SU-DHL-6 (cell line): ENCODE measurements at regions not wholly inside any gene's neighbourhood (a gene's known extent, or its start where the extent isn't known, plus 50 kb on each side); places are given as distances from the start of the nearest gene placed in this dataset.

Source experiments
- H2AFZ ChIP-seq: fragments of 200-600 bp; sonication (generic); 2 replicates; pipeline ENCODE4 v1.6.1; 2014; ENCODE audit warnings: low read depth, mild to moderate bottlenecking, moderate library complexity, mixed read lengths, antibody characterized with exemption, low read length; ENCODE audit not compliant: severe bottlenecking
- H3F3A ChIP-seq: fragments of 200-600 bp; shearing (Covaris generic); 2 replicates; pipeline ENCODE4 v1.6.0; 2016; ENCODE audit warnings: antibody characterized with exemption, mild to moderate bottlenecking; ENCODE audit not compliant: insufficient read depth
- H3K27ac ChIP-seq: fragments of 200-600 bp; sonication (generic); 2 replicates; pipeline ENCODE4 v1.5.1; 2016; ENCODE audit warnings: low read depth, mild to moderate bottlenecking, low read length, moderate library complexity, mixed read lengths
- H3K27me3 ChIP-seq: fragments of 200-600 bp; sonication (generic), shearing (Covaris generic); 2 replicates; pipeline ENCODE4 v1.6.0; 2014; ENCODE audit warnings: mild to moderate bottlenecking, low read length
- H3K36me3 ChIP-seq: fragments of 200-600 bp; sonication (generic); 2 replicates; pipeline ENCODE4 v1.6.1; 2014; ENCODE audit warnings: mild to moderate bottlenecking, low read length, mixed read lengths
- H3K4me2 ChIP-seq: fragments of 300-600, 200-600 bp; shearing (Covaris generic), sonication (generic); 2 replicates; pipeline ENCODE4 v1.6.0; 2014; ENCODE audit warnings: low read length, low read depth, mild to moderate bottlenecking; ENCODE audit not compliant: poor library complexity, severe bottlenecking
- H3K4me3 ChIP-seq: fragments of 200-600 bp; sonication (generic); 2 replicates; pipeline ENCODE4 v1.5.1; 2014; ENCODE audit warnings: antibody characterized with exemption, low read length, mild to moderate bottlenecking, mixed read lengths; ENCODE audit not compliant: insufficient read depth, poor library complexity, severe bottlenecking
- H3K79me2 ChIP-seq: fragments of 200-600 bp; sonication (generic); 2 replicates; pipeline ENCODE4 v1.6.1; 2014; ENCODE audit warnings: mild to moderate bottlenecking, low read length, moderate library complexity; ENCODE audit not compliant: insufficient read depth
- H3K9ac ChIP-seq: fragments of 200-600 bp; sonication (generic); 2 replicates; pipeline ENCODE4 v1.7.0; 2014; ENCODE audit warnings: mild to moderate bottlenecking, low read length
- H3K9me2 ChIP-seq: fragments of 200-600 bp; sonication (generic); replicated peaks from 2 replicates; pipeline ENCODE4 v1.6.1; 2014; ENCODE audit warnings: low read length; ENCODE audit not compliant: insufficient read depth
- H3K9me3 ChIP-seq: fragments of 200-600 bp; sonication (generic); 2 replicates; pipeline ENCODE4 v1.6.1; 2014; ENCODE audit warnings: low read length, mixed read lengths; ENCODE audit not compliant: insufficient read depth
- H4K20me1 ChIP-seq: fragments of 200-600 bp; sonication (generic); 2 replicates; pipeline ENCODE4 v1.6.1; 2014; ENCODE audit warnings: low read depth, mild to moderate bottlenecking, antibody characterized with exemption, low read length, moderate library complexity, mixed read lengths
- CTCF ChIP-seq: fragments of 200-600 bp; sonication (generic); IDR thresholded peaks from one replicate; pipeline ENCODE4 v1.5.1; 2017; ENCODE audit warnings: antibody characterized with exemption, mild to moderate bottlenecking, low read length, moderate library complexity; ENCODE audit not compliant: insufficient read depth, poor library complexity, severe bottlenecking
- EZH2phosphoT487 ChIP-seq: fragments of 200-600 bp; sonication (generic), shearing (Covaris generic); conservative IDR thresholded peaks from 2 replicates; pipeline ENCODE4 v1.6.1; 2018; ENCODE audit warnings: mild to moderate bottlenecking, antibody characterized with exemption, low read length, moderate library complexity, mixed read lengths

GRCh38 chr6:67252663-67253062 is 1382.4 kb upstream of the ADGRB3 start:
- H3K79me2 ChIP-seq = no peaks in the 10 kb centered on the region
- no peak overlapping the region for H3K27ac ChIP-seq
- no peak overlapping the region for H3K9ac ChIP-seq
- H3K9me3 ChIP-seq = no peaks in the 10 kb centered on the region
- no peaks in the 10 kb centered on the region for H4K20me1 ChIP-seq
- no peak overlapping the region for H3K4me2 ChIP-seq
- no peak overlapping the region for H3K4me3 ChIP-seq
- TF ChIP-seq CTCF = no peak
- TF ChIP-seq EZH2phosphoT487 = no peak
- H2AFZ ChIP-seq = no peak overlapping the region
- no peaks in the 10 kb centered on the region for H3K9me2 ChIP-seq
- no peaks in the 10 kb centered on the region for H3F3A ChIP-seq
- no peaks in the 10 kb centered on the region for H3K27me3 ChIP-seq
- H3K36me3 ChIP-seq = no peaks in the 10 kb centered on the region

GRCh38 chr6:67248077-67248476 is 1387.0 kb upstream of the ADGRB3 start:
- H3K9me2 ChIP-seq = no peaks in the 10 kb centered on the region
- H3F3A ChIP-seq = no peaks in the 10 kb centered on the region
- no peak overlapping the region for H3K9ac ChIP-seq
- H3K79me2 ChIP-seq = no peaks in the 10 kb centered on the region
- H3K4me3 ChIP-seq = no peak overlapping the region
- no peak overlapping the region for H3K27ac ChIP-seq
- H3K27me3 ChIP-seq = no peaks in the 10 kb centered on the region
- no peak overlapping the region for H3K4me2 ChIP-seq
- no peaks in the 10 kb centered on the region for H3K36me3 ChIP-seq
- no peaks in the 10 kb centered on the region for H4K20me1 ChIP-seq
- H2AFZ ChIP-seq = peak overlapping the region; percentile 26
- TF ChIP-seq CTCF (no peak), EZH2phosphoT487 (no peak)
- no peaks in the 10 kb centered on the region for H3K9me3 ChIP-seq

- no peak overlapping the region for H3K4me2 ChIP-seq
- no peaks in the 10 kb centered on the region for H3K9me3 ChIP-seq
- no peak overlapping the region for H2AFZ ChIP-seq
- TF ChIP-seq EZH2phosphoT487 = no peak
- TF ChIP-seq CTCF = no peak
- H4K20me1 ChIP-seq = no peaks in the 10 kb centered on the region
- no peaks in the 10 kb centered on the region for H3K79me2 ChIP-seq
- H3K36me3 ChIP-seq = no peaks in the 10 kb centered on the region
- H3K27ac ChIP-seq = no peak overlapping the region
- H3K27me3 ChIP-seq = no peaks in the 10 kb centered on the region
- no peak overlapping the region for H3K4me3 ChIP-seq
- no peak overlapping the region for H3K9ac ChIP-seq
- no peaks in the 10 kb centered on the region for H3K9me2 ChIP-seq
- no peaks in the 10 kb centered on the region for H3F3A ChIP-seq
Observed at GRCh38 chr6:67244037-67244436, 1391.0 kb upstream of the ADGRB3 start.

- Histone ChIP-seq H2AFZ (no peak overlapping the region), H3K27me3 (no peaks in the 10 kb centered on the region), H3K9me3 (no peaks in the 10 kb centered on the region), H3K4me3 (no peak overlapping the region), H3F3A (no peaks in the 10 kb centered on the region; the same call in 1 of the 2 replicates), H3K79me2 (no peaks in the 10 kb centered on the region), H3K9me2 (no peaks in the 10 kb centered on the region), H3K27ac (no peak overlapping the region), H4K20me1 (no peaks in the 10 kb centered on the region), H3K9ac (no peak overlapping the region), H3K4me2 (no peak overlapping the region), H3K36me3 (no peaks in the 10 kb centered on the region)
- TF ChIP-seq EZH2phosphoT487 (no peak), CTCF (no peak)
Observed at GRCh38 chr6:67237277-67237676, 1397.8 kb upstream of the ADGRB3 start.
